ENCODE measurements at regions not wholly inside any gene's neighbourhood (a gene's known extent, or its start where the extent isn't known, plus 50 kb on each side); places are given as distances from the start of the nearest gene placed in this dataset.

- ChIA-PET CTCF (interaction anchor here (0.6 kb wide), 1 partner anchor 645 kb away, joined by 5 read pairs; no protein-coding TSS in a partner anchor), POLR2A (ENCODE audit: low non-redundant PET) (no interaction called here)
- TF ChIP-seq CTCF (conservative IDR thresholded peaks at IDR 0.05; ENCODE audit: low read depth): no peak
- no peak for DNase-seq (ENCODE audit: low spot score)
- H3K27ac ChIP-seq: no peak overlapping the region
These were observed 394.7 kb upstream of the GRM3 start for GRCh38 chr7:86248977-86249376.

DNA sequence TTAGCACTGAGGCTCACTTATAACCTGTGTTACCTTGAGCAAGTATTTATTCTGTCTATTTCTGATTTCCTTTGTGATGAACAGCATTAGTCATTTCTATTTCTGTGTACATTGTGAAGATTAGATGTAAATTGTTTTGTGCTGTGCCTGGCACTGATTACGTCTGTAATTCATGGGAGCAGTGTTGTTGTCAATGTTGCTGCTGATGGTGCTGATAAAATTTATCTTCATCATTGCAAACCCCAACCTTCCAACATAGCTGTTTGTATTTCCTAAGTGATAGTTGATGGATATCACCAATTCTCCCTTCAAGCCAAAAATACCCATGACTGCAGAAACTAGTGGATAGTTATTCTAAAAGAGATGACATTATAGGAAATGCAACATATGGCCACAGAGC is 400.5 kb upstream of the GRM3 start:
- POLR2A ChIA-PET (ENCODE audit: low non-redundant PET): no interaction called here
- CTCF ChIA-PET: no interaction called here
- no peak overlapping the region for H3K27ac ChIP-seq
- DNase-seq (ENCODE audit: low spot score): no peak
- TF ChIP-seq CTCF (conservative IDR thresholded peaks at IDR 0.05; ENCODE audit: low read depth): no peak

- no peak overlapping the region for H3K27ac ChIP-seq
- POLR2A ChIA-PET (ENCODE audit: low non-redundant PET): no interaction called here
- CTCF ChIA-PET: no interaction called here
These were observed 417.5 kb upstream of the GRM3 start for GRCh38 chr7:86226191-86226590.

DNA sequence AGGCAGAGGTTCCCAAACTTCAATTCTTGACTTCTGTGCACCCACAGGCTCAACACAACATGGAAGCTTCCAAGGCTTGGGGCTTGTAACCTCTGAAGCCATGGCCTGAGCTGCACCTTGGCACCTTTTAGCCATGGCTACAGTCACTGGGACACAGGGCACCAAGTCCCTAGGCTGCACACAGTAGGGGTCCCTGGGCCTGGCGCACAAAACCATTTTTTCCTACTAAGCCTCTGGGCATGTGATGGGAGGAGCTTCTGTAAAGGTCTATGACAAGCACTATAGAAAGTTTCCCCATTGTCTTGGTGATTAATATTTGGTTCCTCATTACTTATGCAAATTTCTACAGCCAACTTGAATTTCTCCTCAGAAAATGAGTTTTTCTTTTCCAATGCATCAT is 420.9 kb upstream of the GRM3 start:
- no peak for TF ChIP-seq CTCF (conservative IDR thresholded peaks at IDR 0.05; ENCODE audit: low read depth)
- ChIA-PET CTCF (no interaction called here), POLR2A (ENCODE audit: low non-redundant PET) (no interaction called here)
- no peak overlapping the region for H3K27ac ChIP-seq
- no peak for DNase-seq (ENCODE audit: low spot score)

More at GRCh38 chr7:86226191-86226590, 417.5 kb upstream of the GRM3 start:
- no peak for DNase-seq (ENCODE audit: low spot score)
- TF ChIP-seq CTCF (conservative IDR thresholded peaks at IDR 0.05; ENCODE audit: low read depth): no peak

DNA sequence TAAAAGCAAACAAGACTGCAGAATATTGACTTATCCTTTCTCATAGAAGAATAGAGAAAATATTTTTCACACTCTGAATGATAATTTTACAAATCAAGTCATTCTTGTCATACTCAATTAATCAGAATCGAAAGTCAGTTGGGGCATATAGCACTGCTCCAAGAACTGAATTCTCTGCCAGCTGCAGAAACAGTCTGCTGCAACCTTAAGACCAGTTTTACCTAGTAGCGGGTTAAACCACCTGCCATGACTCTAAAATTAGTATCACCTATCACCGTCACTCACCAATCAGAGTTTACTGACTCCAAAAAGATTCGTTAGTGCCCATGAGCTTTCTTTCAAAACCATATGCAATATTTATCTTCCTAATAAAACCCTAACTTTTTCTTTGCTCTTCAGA is 429.0 kb upstream of the GRM3 start:
- DNase-seq (ENCODE audit: low spot score): no peak
- no peak for TF ChIP-seq CTCF (conservative IDR thresholded peaks at IDR 0.05; ENCODE audit: low read depth)
- ChIA-PET POLR2A (ENCODE audit: low non-redundant PET) (no interaction called here), CTCF (interaction anchor here (1.4 kb wide), 1 partner anchor 255 kb away, joined by 3 read pairs; no protein-coding TSS in a partner anchor)
- H3K27ac ChIP-seq: no peak overlapping the region

DNA sequence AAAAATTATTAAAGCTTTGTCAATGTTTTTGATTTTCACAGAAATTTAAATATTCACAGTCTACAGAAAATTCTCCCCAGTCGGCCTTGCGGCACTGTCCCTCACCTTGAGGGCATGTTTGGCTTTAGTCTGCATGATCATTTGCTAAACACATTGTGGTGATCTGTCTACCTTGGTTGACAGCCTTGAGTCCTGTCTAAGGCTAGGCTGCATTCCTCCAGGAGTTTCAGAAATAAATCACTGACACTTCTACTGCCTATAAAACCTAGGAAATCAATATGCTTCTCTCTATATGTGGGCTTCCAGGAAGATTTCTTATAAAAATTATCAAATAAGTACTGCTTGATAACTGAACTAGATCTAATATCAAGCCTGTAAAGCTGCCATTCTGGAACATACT is 430.7 kb upstream of the GRM3 start:
- POLR2A ChIA-PET (ENCODE audit: low non-redundant PET): no interaction called here
- no peak overlapping the region for H3K27ac ChIP-seq
- CTCF ChIA-PET: no interaction called here
- no peak for TF ChIP-seq CTCF (conservative IDR thresholded peaks at IDR 0.05; ENCODE audit: low read depth)
- no peak for DNase-seq (ENCODE audit: low spot score)

- DNase-seq (ENCODE audit: low spot score): no peak
- CTCF ChIA-PET: no interaction called here
- TF ChIP-seq CTCF (conservative IDR thresholded peaks at IDR 0.05; ENCODE audit: low read depth): no peak
- POLR2A ChIA-PET (ENCODE audit: low non-redundant PET): no interaction called here
- H3K27ac ChIP-seq: no peak overlapping the region
These were observed 434.7 kb upstream of the GRM3 start for GRCh38 chr7:86209036-86209435.

All from RWPE1 (cell line).